Fibroblast of lung (primary cell): ENCODE measurements at regions not wholly inside any gene's neighbourhood (a gene's known extent, or its start where the extent isn't known, plus 50 kb on each side); places are given as distances from the start of the nearest gene placed in this dataset.

Source experiments
- DNase-seq, 2 donors: peaks; one replicate each; pipeline versions ENCODE4 v3.0.0 to v3.0.0-alpha.2; 2010; ENCODE audit warnings: low read depth in 2 of 2
- H2AFZ ChIP-seq: 2 replicates; pipeline ENCODE4 v1.5.1; 2012; ENCODE audit warnings: low read length, control low read depth, inconsistent platforms
- H3K27ac ChIP-seq: 2 replicates; pipeline ENCODE4 v1.5.1; 2011; ENCODE audit warnings: low read length, control low read depth; ENCODE audit not compliant: insufficient read depth
- H3K27me3 ChIP-seq: 2 replicates; pipeline ENCODE4 v1.5.1; 2011; ENCODE audit warnings: mild to moderate bottlenecking, low read length; ENCODE audit not compliant: control insufficient read depth, insufficient read depth
- H3K36me3 ChIP-seq: 2 replicates; pipeline ENCODE4 v1.5.1; 2011; ENCODE audit warnings: low read length; ENCODE audit not compliant: control insufficient read depth, insufficient read depth
- H3K4me1 ChIP-seq: 2 replicates; pipeline ENCODE4 v1.5.1; 2011; ENCODE audit warnings: low read length; ENCODE audit not compliant: control insufficient read depth, insufficient read depth; ENCODE audit errors: extremely low read depth
- H3K4me2 ChIP-seq: 2 replicates; pipeline ENCODE4 v1.5.1; 2011; ENCODE audit warnings: low read length, control low read depth; ENCODE audit not compliant: insufficient read depth; ENCODE audit errors: extremely low read depth
- H3K4me3 ChIP-seq, 4 experiments: fragments of 200-600 bp in 1 of 4; sonication (generic) in 1 of 4; replicated peaks in 1 of 4; 2 replicates each; pipeline ENCODE4 v1.5.1; 2011 to 2016; ENCODE audit warnings: low read length in 4 of 4, low read depth in 3 of 4, mild to moderate bottlenecking in 3 of 4, control low read depth in 2 of 4, inconsistent platforms in 1 of 4, mixed read lengths in 1 of 4; ENCODE audit not compliant: insufficient read depth in 1 of 4; ENCODE audit errors: control extremely low read depth in 1 of 4
- H3K79me2 ChIP-seq: 2 replicates; pipeline ENCODE4 v1.5.1; 2012; ENCODE audit warnings: mild to moderate bottlenecking, low read length, inconsistent platforms; ENCODE audit not compliant: control insufficient read depth, insufficient read depth
- H3K9ac ChIP-seq: 2 replicates; pipeline ENCODE4 v1.5.1; 2011; ENCODE audit warnings: mild to moderate bottlenecking, low read length, control low read depth; ENCODE audit not compliant: insufficient read depth
- H3K9me3 ChIP-seq: 2 replicates; pipeline ENCODE4 v1.5.1; 2012; ENCODE audit warnings: low read depth, low read length; ENCODE audit not compliant: control insufficient read depth, insufficient read depth
- H4K20me1 ChIP-seq: 2 replicates; pipeline ENCODE4 v1.5.1; 2011; ENCODE audit warnings: low read length; ENCODE audit not compliant: control insufficient read depth, insufficient read depth; ENCODE audit errors: extremely low read depth
- EZH2 ChIP-seq: IDR thresholded peaks from 2 replicates; pipeline ENCODE4 v1.5.1; 2012; ENCODE audit warnings: low read length, control low read depth, mild to moderate bottlenecking; ENCODE audit errors: missing control alignments
- TF ChIP-seq, protein P1 (sequence below), 2 donors: IDR thresholded peaks in 1 of 2; conservative IDR thresholded peaks in 1 of 2; 1 replicate in 1 of 2; 2 replicates in 1 of 2; pipeline ENCODE4 v1.5.1; 2011 to 2012; ENCODE audit warnings: low read length in 2 of 2, control low read depth in 1 of 2, inconsistent platforms in 1 of 2, low read depth in 1 of 2, mild to moderate bottlenecking in 1 of 2

DNA sequence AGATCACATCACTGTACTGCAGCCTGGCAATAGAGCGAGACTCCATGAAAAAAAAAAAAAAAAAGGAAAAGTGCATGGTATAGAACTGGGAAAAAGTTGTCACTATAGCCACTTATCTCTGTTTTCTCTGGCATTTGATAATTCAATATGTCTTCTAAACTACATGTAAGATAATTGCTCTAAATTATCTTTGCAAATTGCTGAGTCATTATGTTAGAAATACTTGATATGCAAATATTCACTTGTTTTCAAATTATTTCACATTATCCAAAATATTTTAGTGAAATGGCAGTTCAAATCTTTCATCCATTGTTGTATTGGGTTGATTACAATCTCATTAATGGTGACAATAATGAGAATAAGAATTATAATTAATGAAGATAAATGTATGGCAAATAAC lies 1455.1 kb downstream of the KCNT2 start:
- H3K9me3 ChIP-seq, result no peaks in the 10 kb centered on the region
- H3K36me3 ChIP-seq, result no peaks in the 10 kb centered on the region
- H3K9ac ChIP-seq, result no peak overlapping the region
- no peak overlapping the region for H3K4me2 ChIP-seq
- H3K4me3 ChIP-seq, result no peak overlapping the region
- H3K27me3 ChIP-seq, result no peaks in the 10 kb centered on the region
- TF ChIP-seq, protein P1, sequence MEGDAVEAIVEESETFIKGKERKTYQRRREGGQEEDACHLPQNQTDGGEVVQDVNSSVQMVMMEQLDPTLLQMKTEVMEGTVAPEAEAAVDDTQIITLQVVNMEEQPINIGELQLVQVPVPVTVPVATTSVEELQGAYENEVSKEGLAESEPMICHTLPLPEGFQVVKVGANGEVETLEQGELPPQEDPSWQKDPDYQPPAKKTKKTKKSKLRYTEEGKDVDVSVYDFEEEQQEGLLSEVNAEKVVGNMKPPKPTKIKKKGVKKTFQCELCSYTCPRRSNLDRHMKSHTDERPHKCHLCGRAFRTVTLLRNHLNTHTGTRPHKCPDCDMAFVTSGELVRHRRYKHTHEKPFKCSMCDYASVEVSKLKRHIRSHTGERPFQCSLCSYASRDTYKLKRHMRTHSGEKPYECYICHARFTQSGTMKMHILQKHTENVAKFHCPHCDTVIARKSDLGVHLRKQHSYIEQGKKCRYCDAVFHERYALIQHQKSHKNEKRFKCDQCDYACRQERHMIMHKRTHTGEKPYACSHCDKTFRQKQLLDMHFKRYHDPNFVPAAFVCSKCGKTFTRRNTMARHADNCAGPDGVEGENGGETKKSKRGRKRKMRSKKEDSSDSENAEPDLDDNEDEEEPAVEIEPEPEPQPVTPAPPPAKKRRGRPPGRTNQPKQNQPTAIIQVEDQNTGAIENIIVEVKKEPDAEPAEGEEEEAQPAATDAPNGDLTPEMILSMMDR (conservative IDR thresholded peaks at IDR 0.05 in 1 of 2, IDR thresholded peaks at IDR 0.05 in 1 of 2; ENCODE audit: low read depth in 1 of 2, low read length in 2 of 2), result no peak
- TF ChIP-seq EZH2, result no peak
- no peak overlapping the region for H2AFZ ChIP-seq
- no peak overlapping the region for H3K27ac ChIP-seq
- no peaks in the 10 kb centered on the region for H4K20me1 ChIP-seq
- no peak for DNase-seq
- no peaks in the 10 kb centered on the region for H3K79me2 ChIP-seq
- no peaks in the 10 kb centered on the region for H3K4me1 ChIP-seq

DNA sequence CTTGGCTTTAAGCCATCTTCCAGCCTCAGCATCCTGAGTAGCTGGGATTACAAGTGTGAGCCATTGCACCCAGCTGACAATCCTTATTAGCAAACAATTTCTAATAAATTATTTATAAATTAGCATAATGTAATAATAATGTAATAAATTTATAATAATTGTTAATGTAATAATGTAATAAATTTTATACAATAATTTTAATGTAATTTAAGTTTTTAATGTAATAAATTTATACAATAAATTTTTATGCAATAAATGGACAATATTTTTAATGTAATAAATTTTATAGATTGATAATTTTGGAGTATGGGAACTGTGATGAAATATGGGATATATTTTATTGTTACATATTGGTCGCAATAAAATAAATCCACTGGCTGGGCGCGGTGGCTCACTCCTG lies 1457.5 kb downstream of the KCNT2 start:
- TF ChIP-seq, protein P1 (conservative IDR thresholded peaks at IDR 0.05 in 1 of 2, IDR thresholded peaks at IDR 0.05 in 1 of 2; ENCODE audit: low read depth in 1 of 2, low read length in 2 of 2), result no peak
- TF ChIP-seq EZH2, result no peak
- Histone ChIP-seq H3K79me2 (no peaks in the 10 kb centered on the region), H3K27me3 (no peaks in the 10 kb centered on the region), H3K9ac (no peak overlapping the region), H3K9me3 (no peaks in the 10 kb centered on the region), H3K27ac (no peak overlapping the region), H3K4me1 (no peaks in the 10 kb centered on the region), H3K4me3 (no peak overlapping the region), H4K20me1 (no peaks in the 10 kb centered on the region), H3K4me2 (no peak overlapping the region), H3K36me3 (no peaks in the 10 kb centered on the region), H2AFZ (no peak overlapping the region)
- no peak for DNase-seq

DNA sequence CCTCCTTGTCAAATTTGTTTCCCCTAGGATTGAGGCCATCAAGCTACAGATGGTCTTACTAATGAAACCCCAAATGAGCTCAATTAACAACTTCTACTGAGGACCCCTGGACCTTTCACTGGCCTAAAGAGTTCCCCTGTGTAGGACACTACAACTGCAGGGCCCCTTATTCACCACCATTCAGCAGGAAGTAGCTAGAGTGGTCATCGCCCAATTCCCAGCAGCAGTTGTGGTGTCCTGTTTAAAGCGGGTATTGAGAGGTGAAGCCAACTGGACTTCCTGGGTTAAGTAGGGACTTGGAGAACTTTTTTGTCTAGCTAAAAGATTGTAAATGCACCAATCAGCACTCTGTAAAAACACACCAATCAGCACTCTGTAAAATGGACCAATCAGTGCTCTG lies 1466.9 kb downstream of the KCNT2 start:
- Histone ChIP-seq H3K27ac (no peak overlapping the region), H2AFZ (no peak overlapping the region), H3K9me3 (no peaks in the 10 kb centered on the region), H4K20me1 (no peaks in the 10 kb centered on the region), H3K4me1 (no peaks in the 10 kb centered on the region), H3K4me3 (no peak overlapping the region), H3K27me3 (no peaks in the 10 kb centered on the region), H3K79me2 (no peaks in the 10 kb centered on the region), H3K4me2 (no peak overlapping the region), H3K9ac (no peak overlapping the region), H3K36me3 (no peaks in the 10 kb centered on the region)
- peak in 1 of 2 donors; percentile 0 for DNase-seq
- TF ChIP-seq EZH2, result no peak
- TF ChIP-seq, protein P1 (conservative IDR thresholded peaks at IDR 0.05 in 1 of 2, IDR thresholded peaks at IDR 0.05 in 1 of 2; ENCODE audit: low read depth in 1 of 2, low read length in 2 of 2), result no peak
